ENCODE measurements at regions not wholly inside any gene's neighbourhood (a gene's known extent, or its start where the extent isn't known, plus 50 kb on each side); places are given as distances from the start of the nearest gene placed in this dataset.

GRCh38 chr20:57025666-57026224 lies 240.7 kb downstream of the BMP7 start:
- no peak for DNase-seq
- Mint-ChIP-seq H3K36me3 (ENCODE audit: insufficient read depth, unreplicated experiment) (no peaks in the 10 kb centered on the region), H3K27me3 (ENCODE audit: unreplicated experiment) (peaks cover 96% of the 10 kb centered on the region), H3K27ac (ENCODE audit: unreplicated experiment) (no peak overlapping the region), H3K4me3 (ENCODE audit: low read depth, unreplicated experiment) (no peak overlapping the region), H3K9me3 (ENCODE audit: low read depth, unreplicated experiment) (no peaks in the 10 kb centered on the region), H3K4me1 (ENCODE audit: low read depth, unreplicated experiment) (no peaks in the 10 kb centered on the region)
- CTCF ChIA-PET, result interaction anchor here (0.7 kb wide), 1 partner anchor 9 kb away, joined by 3 read pairs; no protein-coding TSS in a partner anchor
- TF ChIP-seq CTCF (IDR thresholded peaks at IDR 0.05; ENCODE audit: unreplicated experiment), result no peak
- intact Hi-C loops (cut with micrococcal nuclease; ENCODE audit: unreplicated experiment), result no loop called here
- no TSS peak for BruUV-seq (replicated peaks)

- CTCF ChIA-PET, result interaction anchor here (0.6 to 1.2 kb wide), 2 partner anchors 10 to 91 kb away, joined by 3 read pairs; no protein-coding TSS in a partner anchor
- BruUV-seq (replicated peaks), result no TSS peak
- H3K36me3 Mint-ChIP-seq (ENCODE audit: insufficient read depth, unreplicated experiment), result no peaks in the 10 kb centered on the region
- intact Hi-C loops (cut with micrococcal nuclease; ENCODE audit: unreplicated experiment), result no loop called here
- no peaks in the 10 kb centered on the region for H3K4me1 Mint-ChIP-seq (ENCODE audit: low read depth, unreplicated experiment)
- no peak overlapping the region for H3K4me3 Mint-ChIP-seq (ENCODE audit: low read depth, unreplicated experiment)
- H3K27ac Mint-ChIP-seq (ENCODE audit: unreplicated experiment), result no peak overlapping the region
- no peak for DNase-seq
- peaks cover 76% of the 10 kb centered on the region for H3K27me3 Mint-ChIP-seq (ENCODE audit: unreplicated experiment)
- no peak for TF ChIP-seq CTCF (IDR thresholded peaks at IDR 0.05; ENCODE audit: unreplicated experiment)
- no peaks in the 10 kb centered on the region for H3K9me3 Mint-ChIP-seq (ENCODE audit: low read depth, unreplicated experiment)
These were observed 238.7 kb downstream of the BMP7 start for GRCh38 chr20:57027777-57028176.

- H3K36me3 Mint-ChIP-seq (ENCODE audit: insufficient read depth, unreplicated experiment), result no peaks in the 10 kb centered on the region
- no peak overlapping the region for H3K27ac Mint-ChIP-seq (ENCODE audit: unreplicated experiment)
- peaks cover 44% of the 10 kb centered on the region for H3K27me3 Mint-ChIP-seq (ENCODE audit: unreplicated experiment)
- intact Hi-C loops (cut with micrococcal nuclease; ENCODE audit: unreplicated experiment), result no loop called here
- no peak overlapping the region for H3K4me3 Mint-ChIP-seq (ENCODE audit: low read depth, unreplicated experiment)
- CTCF ChIA-PET, result no interaction called here
- DNase-seq, result no peak
- BruUV-seq (replicated peaks), result no TSS peak
- TF ChIP-seq CTCF (IDR thresholded peaks at IDR 0.05; ENCODE audit: unreplicated experiment), result no peak
- H3K9me3 Mint-ChIP-seq (ENCODE audit: low read depth, unreplicated experiment), result no peaks in the 10 kb centered on the region
- no peaks in the 10 kb centered on the region for H3K4me1 Mint-ChIP-seq (ENCODE audit: low read depth, unreplicated experiment)
These were observed 235.5 kb downstream of the BMP7 start for GRCh38 chr20:57030611-57031600.

- Mint-ChIP-seq H3K4me3 (ENCODE audit: low read depth, unreplicated experiment) (no peak overlapping the region), H3K27me3 (ENCODE audit: unreplicated experiment) (peaks cover 34% of the 10 kb centered on the region)
- CTCF ChIA-PET, result no interaction called here
These were observed 234.5 kb downstream of the BMP7 start for GRCh38 chr20:57031867-57032355.

More at GRCh38 chr20:57031867-57032355, 234.5 kb downstream of the BMP7 start:
- intact Hi-C loops (cut with micrococcal nuclease; ENCODE audit: unreplicated experiment), result no loop called here
- BruUV-seq (replicated peaks), result no TSS peak
- Mint-ChIP-seq H3K4me1 (ENCODE audit: low read depth, unreplicated experiment) (no peaks in the 10 kb centered on the region), H3K9me3 (ENCODE audit: low read depth, unreplicated experiment) (no peaks in the 10 kb centered on the region), H3K27ac (ENCODE audit: unreplicated experiment) (no peak overlapping the region), H3K36me3 (ENCODE audit: insufficient read depth, unreplicated experiment) (no peaks in the 10 kb centered on the region)
- TF ChIP-seq CTCF (IDR thresholded peaks at IDR 0.05; ENCODE audit: unreplicated experiment), result no peak
- no peak for DNase-seq
